NCI-H1105 treated with DMSO at 0.1 percent for 48 hours (cell line): ENCODE measurements at regions not wholly inside any gene's neighbourhood (a gene's known extent, or its start where the extent isn't known, plus 50 kb on each side); places are given as distances from the start of the nearest gene placed in this dataset.

Experiments used
- DNase-seq: peaks from one replicate; lab custom pipeline; 2025; lab: John Stamatoyannopoulos, UW

GRCh38 chr2:222146488-222146887, 152.3 kb downstream of the PAX3 start:
- DNase-seq: no peak

- DNase-seq: no peak
Observed at GRCh38 chr2:222142027-222142426, 156.8 kb downstream of the PAX3 start.

- no peak for DNase-seq
Observed at GRCh38 chr2:222136106-222136630, 162.6 kb downstream of the PAX3 start.

- no peak for DNase-seq
Observed at GRCh38 chr2:222134654-222135053, 164.1 kb downstream of the PAX3 start.

DNA sequence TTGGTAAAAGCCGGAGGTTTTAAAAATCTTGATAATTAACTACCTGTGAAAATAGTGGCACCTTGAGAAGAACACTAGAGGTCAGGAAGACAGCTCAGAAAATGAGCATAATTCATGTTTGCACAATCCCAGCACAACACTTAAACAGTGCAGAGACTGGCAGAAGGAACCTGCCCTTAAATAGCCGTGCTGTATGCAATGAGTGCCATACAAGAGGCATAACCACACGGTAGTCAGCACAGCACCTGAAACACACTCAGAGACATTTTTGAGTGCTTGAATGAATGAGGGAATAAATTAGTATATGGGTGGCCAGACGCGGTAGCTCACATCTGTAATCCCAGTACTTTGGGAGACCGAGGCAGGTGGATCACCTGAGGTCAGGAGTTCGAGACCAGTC, 164.9 kb downstream of the PAX3 start:
- DNase-seq: no peak

DNA sequence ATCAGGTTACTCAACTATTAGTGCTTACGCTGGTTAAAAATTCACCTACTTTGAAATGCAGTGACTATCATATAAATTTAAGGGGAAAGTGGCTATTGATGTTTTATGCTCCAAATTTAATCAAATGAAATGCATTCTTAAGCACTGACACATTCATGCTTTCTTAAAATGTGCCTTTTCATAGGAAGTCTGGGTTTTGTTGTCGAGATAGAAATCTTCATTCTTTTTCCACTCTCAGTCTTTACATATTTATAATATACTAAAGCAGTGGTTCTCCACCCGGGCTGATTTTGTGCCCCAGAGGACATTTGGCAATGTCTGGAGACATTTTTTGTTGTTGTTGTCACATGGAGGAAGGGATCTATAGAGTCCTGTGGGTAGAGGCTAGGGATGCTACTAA, 167.9 kb downstream of the PAX3 start:
- DNase-seq: no peak

- DNase-seq: no peak
Observed at GRCh38 chr2:222127660-222128059, 171.1 kb downstream of the PAX3 start.

- DNase-seq: no peak
Observed at GRCh38 chr2:222120933-222121332, 177.9 kb downstream of the PAX3 start.

GRCh38 chr2:222115296-222115695, 183.5 kb downstream of the PAX3 start:
- no peak for DNase-seq

- no peak for DNase-seq
Observed at GRCh38 chr2:222108957-222109585, 189.7 kb downstream of the PAX3 start.

DNA sequence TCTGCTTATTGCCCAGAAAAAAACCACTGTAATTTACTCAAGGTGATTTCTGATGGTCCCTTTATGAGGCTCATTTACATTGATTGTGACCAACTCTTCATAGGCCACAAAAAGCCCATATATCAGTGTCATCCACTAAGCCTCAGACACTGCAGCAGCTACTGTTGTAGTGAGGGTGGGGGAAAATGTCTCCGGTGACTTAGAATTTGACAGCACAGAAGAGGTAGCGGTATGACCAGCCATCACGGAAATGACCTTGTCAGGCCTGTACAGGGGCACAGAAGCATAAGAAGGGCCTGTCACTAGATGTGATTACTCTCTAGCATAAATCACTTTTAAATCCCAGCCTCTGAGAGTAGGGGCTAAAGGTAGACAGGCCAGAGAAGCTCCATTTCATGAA, 190.3 kb downstream of the PAX3 start:
- no peak for DNase-seq

DNA sequence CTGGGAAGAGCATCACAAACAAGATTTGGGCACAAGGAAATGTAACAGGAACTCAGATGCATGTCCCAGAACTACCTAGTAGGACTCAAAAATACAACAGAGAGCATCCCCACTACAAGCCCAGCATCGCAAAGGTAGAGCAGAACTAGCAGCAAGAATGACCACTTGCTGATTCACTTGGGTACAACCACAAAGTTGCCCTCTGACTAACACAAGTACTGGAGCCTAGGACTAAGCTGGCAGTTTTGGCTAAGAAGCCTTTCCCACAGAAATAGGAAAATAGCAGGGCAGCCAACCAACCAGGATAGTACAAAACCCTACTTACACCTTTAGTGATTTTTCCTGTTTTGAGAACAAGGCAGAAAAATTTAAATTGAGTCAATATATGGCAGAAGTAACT, 193.8 kb downstream of the PAX3 start:
- no peak for DNase-seq

- DNase-seq: no peak
Observed at GRCh38 chr2:222102575-222103349, 196.0 kb downstream of the PAX3 start.

DNA sequence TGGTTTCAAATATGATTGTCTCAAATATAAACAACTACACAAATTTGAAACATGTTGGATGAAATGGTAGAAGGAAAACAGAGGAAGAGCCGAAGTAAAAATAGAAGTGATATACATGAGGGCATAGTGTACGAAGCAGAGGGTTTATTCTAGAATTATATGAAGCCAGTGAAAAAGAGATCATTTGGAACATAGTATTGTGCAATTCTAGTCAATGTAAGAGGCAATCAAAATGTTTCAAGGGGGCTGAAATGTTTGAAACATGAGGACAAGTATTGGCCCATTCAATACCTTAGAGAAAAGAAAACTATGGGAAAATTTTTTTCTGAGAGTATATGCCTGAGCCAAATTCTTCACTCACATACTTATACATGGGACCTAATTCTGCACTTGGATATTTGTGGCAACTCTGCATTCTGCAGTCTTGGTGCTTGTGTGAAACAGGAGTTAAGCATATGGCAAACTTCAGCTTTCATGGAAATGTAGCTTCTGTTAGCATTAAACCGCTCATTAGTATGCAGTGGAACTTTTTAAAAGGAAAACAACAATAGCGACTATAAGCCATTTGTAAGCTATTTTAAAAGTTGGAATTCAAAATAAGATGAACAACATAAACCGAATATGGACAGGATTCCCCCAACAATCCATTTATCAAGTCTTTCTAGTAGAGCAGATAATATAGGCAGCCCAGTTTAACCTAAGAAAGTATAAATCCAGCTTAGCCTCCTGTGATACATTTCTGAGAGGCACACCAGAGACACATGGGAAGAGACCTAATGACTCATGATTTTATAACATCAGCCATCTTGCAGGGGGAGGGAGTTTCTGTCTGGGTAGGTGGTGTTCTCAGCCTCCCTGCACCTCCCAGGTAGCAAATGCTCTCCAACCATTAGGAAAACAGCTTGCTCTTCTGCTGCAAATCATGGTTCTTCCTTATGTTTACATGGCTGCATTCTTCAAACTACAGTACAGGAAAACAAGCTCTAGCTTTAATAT, 197.8 kb downstream of the PAX3 start:
- no peak for DNase-seq

DNA sequence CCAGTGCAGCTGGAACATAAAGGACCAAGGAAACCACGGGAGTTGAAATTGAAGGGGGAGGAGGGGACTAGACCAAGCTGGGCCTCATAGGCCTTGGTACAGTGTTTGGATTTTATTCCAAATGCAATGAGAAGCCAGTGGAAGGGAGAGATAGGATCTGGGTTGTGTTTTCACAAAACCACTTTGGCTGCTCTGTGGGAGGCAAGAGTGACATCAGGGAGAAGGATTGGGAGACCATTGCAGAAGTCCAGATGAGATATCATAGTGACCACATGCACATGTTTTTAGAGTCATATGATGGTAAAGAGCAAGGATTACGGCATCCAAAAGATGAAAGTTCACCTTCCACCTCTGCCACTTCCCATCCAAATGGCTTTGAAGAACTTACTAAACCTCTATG, 210.2 kb downstream of the PAX3 start:
- DNase-seq: no peak

DNA sequence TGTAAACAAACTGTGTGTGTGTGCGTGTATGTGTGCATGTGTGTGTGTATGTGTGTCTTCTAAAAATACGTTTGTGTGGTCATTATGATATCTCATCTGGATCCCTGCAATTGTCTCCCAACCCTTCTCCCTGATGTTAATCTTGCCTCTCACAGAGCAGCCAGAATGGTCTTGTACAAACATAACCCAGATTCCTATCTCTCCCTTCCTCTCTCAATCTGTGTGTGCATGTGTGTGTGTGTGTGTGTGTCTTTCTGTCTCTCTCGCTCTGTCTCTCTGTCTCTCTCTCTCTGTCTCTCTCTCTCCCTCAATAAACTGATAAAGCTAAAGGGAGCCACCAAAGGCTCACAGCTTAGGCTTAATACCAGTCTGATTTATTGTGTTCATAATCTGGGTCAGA, 210.8 kb downstream of the PAX3 start:
- no peak for DNase-seq

DNA sequence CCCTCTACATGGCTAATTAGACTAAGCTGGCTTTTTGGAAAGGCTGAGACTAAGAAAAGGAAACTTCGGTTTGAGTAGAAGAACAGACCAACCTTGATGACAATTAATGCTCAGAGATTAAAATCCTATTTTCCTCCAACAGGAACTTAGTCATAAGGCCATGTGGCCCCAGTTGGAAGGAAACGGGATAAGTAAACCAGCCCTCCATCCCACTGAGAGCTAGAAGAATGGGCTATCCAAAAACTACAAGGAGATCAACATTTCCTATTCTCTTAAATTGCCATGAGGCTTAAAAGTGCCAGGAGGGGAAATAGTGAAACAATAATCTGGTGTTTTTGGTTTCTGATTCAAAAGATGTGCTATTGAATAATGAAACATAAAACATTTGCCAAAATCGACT, 216.6 kb downstream of the PAX3 start:
- DNase-seq: no peak

DNA sequence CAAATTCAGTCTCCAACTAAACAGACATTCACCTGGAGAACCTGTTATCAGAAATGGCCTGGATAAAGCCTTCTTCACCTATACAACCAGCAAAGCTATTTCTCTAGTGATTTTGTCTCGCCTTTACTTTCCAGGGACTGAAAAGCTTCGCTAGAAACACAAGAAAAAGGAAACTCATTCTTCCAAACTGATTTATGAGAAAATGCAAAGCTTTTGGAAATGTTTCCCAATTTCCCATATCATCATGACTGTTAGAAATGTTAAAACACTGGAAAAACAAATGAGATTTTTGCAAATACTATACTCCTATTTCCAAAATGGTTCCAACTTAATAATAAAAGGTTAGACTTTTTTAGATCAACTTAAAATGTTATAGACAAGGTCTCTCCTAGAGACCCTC, 218.7 kb downstream of the PAX3 start:
- no peak for DNase-seq

- DNase-seq: no peak
Observed at GRCh38 chr2:222076973-222077690, 221.7 kb downstream of the PAX3 start.

GRCh38 chr2:222074674-222075073, 224.1 kb downstream of the PAX3 start:
- no peak for DNase-seq

DNA sequence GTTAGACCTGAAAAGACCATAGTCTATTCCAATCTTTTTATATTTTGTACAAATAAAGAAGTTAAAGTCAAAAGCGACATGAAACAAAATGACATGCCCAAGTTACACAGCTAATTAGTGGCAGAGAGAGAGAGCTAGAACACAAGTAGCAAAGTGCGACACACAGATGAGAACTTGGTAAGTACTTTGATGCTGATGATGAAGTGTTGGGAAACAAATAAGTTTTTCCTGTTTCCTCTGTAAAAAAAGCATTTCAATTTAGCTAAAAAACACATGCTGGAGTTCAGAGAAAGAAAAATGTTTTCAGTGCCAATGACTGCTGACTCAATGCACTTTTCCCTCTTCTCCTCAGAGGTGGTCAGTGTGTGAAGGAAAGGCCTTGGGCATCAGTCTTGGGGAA, 226.9 kb downstream of the PAX3 start:
- no peak for DNase-seq

GRCh38 chr2:222064286-222064685, 234.5 kb downstream of the PAX3 start:
- DNase-seq: no peak
